Loucy (cell line): ENCODE measurements at regions not wholly inside any gene's neighbourhood (a gene's known extent, or its start where the extent isn't known, plus 50 kb on each side); places are given as distances from the start of the nearest gene placed in this dataset.

ENCODE experiments used
- H2AFZ ChIP-seq: fragments of 200-600 bp; sonication (generic); 2 replicates; pipeline ENCODE4 v1.6.0; 2016; ENCODE audit warnings: antibody characterized with exemption, mild to moderate bottlenecking, low read length, moderate library complexity
- H3F3A ChIP-seq: fragments of 200-600 bp; 2 replicates; pipeline ENCODE4 v1.6.0; 2016; ENCODE audit warnings: antibody characterized with exemption, low read depth, mild to moderate bottlenecking
- H3K27me3 ChIP-seq: fragments of 200-600 bp; sonication (generic); 2 replicates; pipeline ENCODE4 v1.6.1; 2014; ENCODE audit warnings: low read length, mild to moderate bottlenecking; ENCODE audit not compliant: insufficient read depth, poor library complexity, severe bottlenecking
- H3K36me3 ChIP-seq: fragments of 200-600 bp; sonication (generic); 2 replicates; pipeline ENCODE4 v1.6.1; 2016; ENCODE audit warnings: low read length; ENCODE audit not compliant: insufficient read depth
- H3K4me1 ChIP-seq: fragments of 200-600 bp; sonication (generic); 2 replicates; pipeline ENCODE4 v1.5.1; 2014; ENCODE audit warnings: low read length, mild to moderate bottlenecking; ENCODE audit not compliant: insufficient read depth, poor library complexity, severe bottlenecking
- H3K4me2 ChIP-seq: fragments of 200-600 bp; sonication (generic); 2 replicates; pipeline ENCODE4 v1.6.0; 2014; ENCODE audit warnings: antibody characterized with exemption, low read length, low read depth, mild to moderate bottlenecking; ENCODE audit not compliant: poor library complexity, severe bottlenecking
- H3K4me3 ChIP-seq: fragments of 200-600 bp; sonication (generic); 2 replicates; pipeline ENCODE4 v1.5.1; 2014; ENCODE audit warnings: low read length, mild to moderate bottlenecking, mixed read lengths; ENCODE audit not compliant: poor library complexity, severe bottlenecking
- H3K79me2 ChIP-seq: fragments of 200-600 bp; sonication (generic); 2 replicates; pipeline ENCODE4 v1.6.1; 2014; ENCODE audit warnings: low read length; ENCODE audit not compliant: insufficient read depth
- H3K9ac ChIP-seq: fragments of 200-600 bp; sonication (generic); 2 replicates; pipeline ENCODE4 v1.6.0; 2014; ENCODE audit warnings: mild to moderate bottlenecking, low read depth, low read length, moderate library complexity; ENCODE audit not compliant: poor library complexity, severe bottlenecking
- H3K9me2 ChIP-seq: fragments of 200-600 bp; sonication (generic); replicated peaks from 2 replicates; pipeline ENCODE4 v1.6.1; 2016; ENCODE audit warnings: low read depth, low read length, mixed read lengths
- H3K9me3 ChIP-seq: fragments of 200-600 bp; sonication (generic); 2 replicates; pipeline ENCODE4 v1.6.1; 2014; ENCODE audit warnings: mild to moderate bottlenecking, antibody characterized with exemption, low read length, low read depth; ENCODE audit not compliant: insufficient read depth
- H4K20me1 ChIP-seq: fragments of 200-600 bp; sonication (generic); 2 replicates; pipeline ENCODE4 v1.6.0; 2014; ENCODE audit warnings: antibody characterized with exemption, low read length, mild to moderate bottlenecking; ENCODE audit not compliant: insufficient read depth, poor library complexity, severe bottlenecking
- EZH2phosphoT487 ChIP-seq: fragments of 200-600 bp; IDR thresholded peaks from 2 replicates; pipeline ENCODE4 v1.6.1; 2018; ENCODE audit warnings: antibody characterized with exemption, mild to moderate bottlenecking, moderate library complexity, borderline replicate concordance
- TF ChIP-seq, protein P1 (sequence below): fragments of 200-600 bp; sonication (generic); conservative IDR thresholded peaks from 2 replicates; pipeline ENCODE4 v1.5.1; 2014; ENCODE audit warnings: mild to moderate bottlenecking, antibody characterized with exemption, low read length

DNA sequence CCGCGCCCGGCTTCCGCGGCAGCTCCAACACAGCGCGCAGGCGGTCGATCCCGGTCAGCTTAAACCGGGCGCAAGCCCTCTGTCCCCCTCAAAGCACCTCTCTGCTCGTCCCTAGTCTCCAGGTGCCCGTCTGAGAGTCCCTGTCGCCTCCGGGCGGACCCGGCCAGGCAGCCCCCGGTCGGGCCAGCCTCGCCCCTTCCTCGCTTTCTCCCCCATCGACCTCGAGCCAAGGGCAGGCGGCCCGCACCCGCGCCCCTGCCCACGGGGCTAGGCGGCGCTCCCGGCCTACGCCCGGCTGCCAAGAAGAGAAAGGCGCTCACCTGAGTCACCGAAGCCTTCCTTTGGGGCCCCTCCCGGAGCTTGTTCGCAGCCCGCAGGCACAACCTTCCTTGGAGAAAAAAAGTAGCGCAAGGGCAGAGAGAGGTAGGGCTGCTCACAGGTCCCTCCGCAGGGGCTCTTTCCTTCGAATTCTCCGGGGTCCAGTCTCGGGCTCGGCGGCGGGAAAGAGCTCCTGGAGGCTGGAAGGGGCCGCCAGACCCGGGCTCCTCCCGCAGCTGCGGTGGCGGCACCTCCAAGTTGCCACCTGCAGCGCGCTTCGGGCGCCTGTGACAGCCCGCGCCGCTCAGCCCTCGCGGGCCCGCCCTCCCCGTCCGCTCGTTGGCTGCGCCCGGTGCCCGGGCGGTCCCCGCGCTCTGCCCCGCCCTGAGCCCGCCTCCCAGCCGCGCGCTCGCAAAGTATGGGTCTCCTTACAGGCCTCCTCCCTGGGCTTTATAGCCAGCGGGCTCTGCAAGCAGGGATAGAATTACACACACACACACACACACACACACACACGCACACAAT lies 86.5 kb upstream of the EPB41L3 start:
- TF ChIP-seq EZH2phosphoT487, result no peak
- TF ChIP-seq, protein P1, sequence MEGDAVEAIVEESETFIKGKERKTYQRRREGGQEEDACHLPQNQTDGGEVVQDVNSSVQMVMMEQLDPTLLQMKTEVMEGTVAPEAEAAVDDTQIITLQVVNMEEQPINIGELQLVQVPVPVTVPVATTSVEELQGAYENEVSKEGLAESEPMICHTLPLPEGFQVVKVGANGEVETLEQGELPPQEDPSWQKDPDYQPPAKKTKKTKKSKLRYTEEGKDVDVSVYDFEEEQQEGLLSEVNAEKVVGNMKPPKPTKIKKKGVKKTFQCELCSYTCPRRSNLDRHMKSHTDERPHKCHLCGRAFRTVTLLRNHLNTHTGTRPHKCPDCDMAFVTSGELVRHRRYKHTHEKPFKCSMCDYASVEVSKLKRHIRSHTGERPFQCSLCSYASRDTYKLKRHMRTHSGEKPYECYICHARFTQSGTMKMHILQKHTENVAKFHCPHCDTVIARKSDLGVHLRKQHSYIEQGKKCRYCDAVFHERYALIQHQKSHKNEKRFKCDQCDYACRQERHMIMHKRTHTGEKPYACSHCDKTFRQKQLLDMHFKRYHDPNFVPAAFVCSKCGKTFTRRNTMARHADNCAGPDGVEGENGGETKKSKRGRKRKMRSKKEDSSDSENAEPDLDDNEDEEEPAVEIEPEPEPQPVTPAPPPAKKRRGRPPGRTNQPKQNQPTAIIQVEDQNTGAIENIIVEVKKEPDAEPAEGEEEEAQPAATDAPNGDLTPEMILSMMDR, result no peak
- H3K9me3 ChIP-seq, result no peaks in the 10 kb centered on the region; the same call in 1 of the 2 replicates
- no peaks in the 10 kb centered on the region for H3K36me3 ChIP-seq
- H4K20me1 ChIP-seq, result no peaks in the 10 kb centered on the region
- no peaks in the 10 kb centered on the region for H3K79me2 ChIP-seq
- H3F3A ChIP-seq, result no peaks in the 10 kb centered on the region
- no peaks in the 10 kb centered on the region for H3K9me2 ChIP-seq
- no peak overlapping the region for H3K4me3 ChIP-seq
- no peak overlapping the region for H3K9ac ChIP-seq
- H2AFZ ChIP-seq, result no peak overlapping the region
- no peaks in the 10 kb centered on the region for H3K27me3 ChIP-seq
- no peaks in the 10 kb centered on the region for H3K4me1 ChIP-seq
- no peak overlapping the region for H3K4me2 ChIP-seq

DNA sequence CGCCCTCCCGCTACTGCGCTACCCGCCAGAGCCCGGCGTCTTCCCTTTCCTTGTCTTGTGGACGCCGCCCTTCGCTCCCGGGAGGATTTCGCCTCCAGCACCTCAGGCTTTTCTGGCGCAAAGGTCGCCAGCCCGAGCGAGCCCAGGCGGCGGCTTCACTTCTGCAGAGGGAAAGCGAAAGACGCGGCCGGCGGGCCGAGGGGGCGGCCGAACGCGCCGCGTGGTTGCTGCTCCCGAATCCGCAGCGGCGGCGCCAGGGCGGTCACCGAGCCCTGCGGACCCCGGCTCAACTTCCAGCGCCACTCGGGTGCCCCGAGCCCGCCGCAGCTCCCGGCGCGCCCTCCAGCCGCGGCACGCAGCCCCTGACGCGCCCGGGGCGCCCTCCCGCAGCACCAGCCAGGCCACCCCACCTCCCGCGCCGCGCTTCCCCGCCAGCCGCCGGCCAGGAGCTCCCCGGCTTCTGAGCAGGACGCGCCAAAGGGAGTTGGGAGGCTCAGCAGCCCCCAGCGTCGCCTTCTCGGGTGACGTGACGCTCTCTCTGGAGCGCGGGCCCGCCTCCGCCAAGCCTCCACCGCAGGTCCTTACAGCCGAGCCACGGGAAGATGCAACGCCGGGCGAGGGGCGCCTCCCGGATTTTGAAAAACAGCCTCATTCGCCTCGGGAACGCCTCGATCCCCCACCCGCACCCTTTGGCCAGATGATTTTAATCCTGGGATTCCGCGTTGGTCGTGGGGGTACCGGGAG lies 84.9 kb upstream of the EPB41L3 start:
- no peak overlapping the region for H2AFZ ChIP-seq
- H3K9me2 ChIP-seq, result no peaks in the 10 kb centered on the region
- no peaks in the 10 kb centered on the region for H3K79me2 ChIP-seq
- no peaks in the 10 kb centered on the region for H4K20me1 ChIP-seq
- no peaks in the 10 kb centered on the region for H3K4me1 ChIP-seq
- H3K4me3 ChIP-seq, result no peak overlapping the region
- H3F3A ChIP-seq, result no peaks in the 10 kb centered on the region
- H3K27me3 ChIP-seq, result no peaks in the 10 kb centered on the region
- H3K9ac ChIP-seq, result no peak overlapping the region
- H3K36me3 ChIP-seq, result no peaks in the 10 kb centered on the region
- TF ChIP-seq, protein P1, result no peak
- no peak for TF ChIP-seq EZH2phosphoT487
- H3K9me3 ChIP-seq, result no peaks in the 10 kb centered on the region; the same call in 1 of the 2 replicates
- H3K4me2 ChIP-seq, result no peak overlapping the region

DNA sequence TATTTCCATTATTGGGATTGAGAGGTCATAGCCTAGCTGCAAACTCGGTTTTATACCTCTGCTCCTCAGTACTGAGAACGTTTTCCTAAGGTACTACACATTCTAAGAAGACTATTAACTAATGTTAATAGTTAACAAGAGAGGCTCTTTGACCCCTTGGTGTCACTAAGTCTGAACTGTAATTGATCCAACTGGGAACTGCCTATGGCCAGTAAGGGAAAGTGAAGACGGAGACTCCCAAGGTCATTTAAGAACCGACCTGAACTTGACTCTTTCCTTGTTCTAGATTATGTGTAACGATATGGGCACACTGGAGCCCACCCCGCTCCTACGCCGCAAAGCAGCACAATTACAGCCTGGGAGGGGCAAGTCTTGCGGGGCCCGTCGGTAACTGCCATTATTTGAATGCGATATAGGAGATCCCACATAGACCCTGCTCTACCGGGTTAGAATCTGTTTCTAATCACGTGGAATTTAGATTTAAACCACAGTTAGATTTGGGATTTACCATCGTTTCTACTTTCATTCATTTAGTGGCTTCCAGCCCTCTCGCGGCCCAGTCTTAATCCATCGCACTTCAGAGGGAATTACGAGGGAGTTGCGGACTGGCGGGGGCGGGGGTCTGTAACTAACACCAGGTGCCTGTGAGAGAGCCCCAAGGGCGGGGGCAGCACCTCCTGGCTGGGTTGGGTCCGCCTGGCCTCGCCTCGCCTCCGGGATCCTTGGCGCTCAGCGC lies 84.1 kb upstream of the EPB41L3 start:
- no peaks in the 10 kb centered on the region for H3F3A ChIP-seq
- no peak overlapping the region for H3K4me3 ChIP-seq
- no peak overlapping the region for H3K4me2 ChIP-seq
- no peaks in the 10 kb centered on the region for H3K36me3 ChIP-seq
- TF ChIP-seq, protein P1, result no peak
- no peak for TF ChIP-seq EZH2phosphoT487
- no peak overlapping the region for H2AFZ ChIP-seq
- no peaks in the 10 kb centered on the region for H3K79me2 ChIP-seq
- no peaks in the 10 kb centered on the region for H3K9me2 ChIP-seq
- no peaks in the 10 kb centered on the region for H3K4me1 ChIP-seq
- H3K9me3 ChIP-seq, result no peaks in the 10 kb centered on the region; the same call in 1 of the 2 replicates
- no peaks in the 10 kb centered on the region for H4K20me1 ChIP-seq
- no peaks in the 10 kb centered on the region for H3K27me3 ChIP-seq
- H3K9ac ChIP-seq, result no peak overlapping the region
